Glomerular visceral epithelial cell (primary cell): ENCODE measurements at regions not wholly inside any gene's neighbourhood (a gene's known extent, or its start where the extent isn't known, plus 50 kb on each side); places are given as distances from the start of the nearest gene placed in this dataset.
A peak's percentile ranks its signal among the peaks of the same experiment; 100 is the strongest.

Experiments
- DNase-seq: peaks from one replicate; pipeline ENCODE4 v3.0.0-alpha.2; 2016; ENCODE audit errors: extremely low spot score

DNA sequence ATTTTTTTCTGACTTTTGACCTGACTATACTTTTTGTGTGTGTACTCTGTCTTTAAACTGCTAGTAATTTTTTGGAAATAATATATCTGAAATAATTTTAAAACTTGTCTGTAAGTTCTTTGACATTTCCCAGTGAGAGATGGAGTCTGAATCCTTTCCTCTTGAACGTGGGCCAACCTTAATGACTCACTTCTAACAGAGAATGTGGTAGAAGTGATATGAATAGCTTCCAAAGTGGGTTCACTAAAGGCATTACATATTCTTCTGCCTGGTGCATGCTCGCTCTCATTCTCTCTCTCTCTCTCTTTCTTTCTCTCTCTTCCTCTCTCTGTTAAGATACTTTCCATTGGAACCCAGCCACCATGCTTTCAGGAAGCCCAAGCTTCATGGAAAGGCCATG is 108.7 kb upstream of the FERMT1 start:
- no peak for DNase-seq

DNA sequence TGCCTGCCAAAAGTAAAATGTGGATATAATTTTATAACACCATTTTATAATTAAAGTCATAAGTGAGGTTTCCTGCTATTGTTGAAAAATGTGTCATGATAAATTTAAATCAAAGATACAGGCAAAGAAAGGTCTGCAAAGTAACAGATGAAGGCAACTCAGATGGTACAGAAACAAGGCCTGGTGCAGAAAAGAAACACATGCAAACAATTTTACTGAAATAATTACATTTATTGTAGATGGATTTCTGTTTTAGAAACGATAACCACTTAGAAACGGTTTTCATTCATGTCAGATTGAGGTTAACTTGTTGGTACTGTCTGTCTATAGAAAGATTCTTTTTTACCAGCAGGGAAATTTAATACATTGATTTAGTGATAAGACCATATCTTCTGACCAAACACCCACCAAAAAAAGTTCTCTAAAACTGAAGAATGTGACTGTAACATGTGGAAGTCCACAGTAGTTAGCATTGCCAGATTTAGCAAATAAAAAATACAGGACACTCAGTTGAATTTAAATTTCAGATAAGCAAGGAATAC is 105.5 kb upstream of the FERMT1 start:
- no peak for DNase-seq

DNA sequence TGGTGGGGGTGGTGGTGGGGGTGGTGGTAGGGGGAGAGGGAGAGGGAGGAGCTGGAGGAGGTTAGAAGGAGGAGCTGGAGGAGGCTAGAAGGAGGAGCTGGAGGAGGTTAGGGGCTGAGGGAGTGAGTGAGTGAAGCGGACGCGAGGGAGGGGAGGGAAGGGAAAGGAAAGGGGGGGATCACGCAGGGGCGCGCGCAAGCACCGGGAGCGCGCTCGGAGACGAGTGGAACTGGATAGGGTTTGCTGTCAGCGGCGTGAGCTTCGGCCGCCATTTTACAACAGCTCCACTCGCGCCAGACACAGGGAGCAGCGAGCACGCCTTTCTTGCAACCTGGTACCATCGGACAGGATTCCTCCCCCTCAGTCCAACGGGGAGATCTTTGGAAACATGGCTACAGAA is 90.5 kb upstream of the FERMT1 start:
- DNase-seq: no peak

DNA sequence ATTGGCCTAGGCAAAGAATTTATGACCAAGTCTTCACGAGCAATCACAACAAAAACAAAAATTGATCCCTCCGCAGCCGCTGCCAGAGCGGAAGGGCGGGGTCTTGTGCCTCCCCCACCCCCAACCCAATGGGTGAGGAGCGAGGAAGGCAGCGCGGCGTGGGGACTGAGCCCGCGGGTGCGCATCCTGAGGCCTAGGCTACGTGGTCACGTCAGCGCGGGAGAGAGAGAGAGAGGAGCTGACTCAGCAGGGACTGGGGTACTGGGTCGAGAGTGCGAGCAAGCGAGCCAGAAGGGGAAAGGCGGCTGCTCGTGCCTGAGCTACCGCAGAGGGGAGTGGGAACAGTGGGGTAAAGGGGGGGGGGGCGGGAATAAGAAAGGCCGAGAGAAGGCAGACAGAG is 90.1 kb upstream of the FERMT1 start:
- DNase-seq: no peak

DNA sequence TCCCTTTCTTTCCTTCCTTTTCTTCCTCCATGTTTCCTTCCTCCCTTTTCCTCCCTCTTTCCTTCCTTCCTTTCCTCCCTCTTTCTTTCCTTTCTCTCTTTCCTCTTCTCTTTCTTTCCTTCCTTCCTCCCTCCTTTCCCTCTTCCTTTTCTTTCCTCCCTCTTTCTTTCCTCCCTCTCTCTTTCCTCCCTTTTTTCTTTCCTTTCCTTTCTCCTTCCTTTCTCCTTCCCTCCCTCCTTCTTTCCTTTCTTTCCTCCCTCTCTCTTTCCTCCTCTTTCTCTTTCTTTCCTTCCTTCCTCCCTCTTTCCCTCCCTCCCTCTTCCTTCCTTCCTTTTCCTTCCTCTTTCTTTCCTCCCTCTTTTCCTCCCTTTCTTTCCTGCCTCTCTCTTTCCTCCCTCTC is 86.3 kb upstream of the FERMT1 start:
- DNase-seq: no peak

DNA sequence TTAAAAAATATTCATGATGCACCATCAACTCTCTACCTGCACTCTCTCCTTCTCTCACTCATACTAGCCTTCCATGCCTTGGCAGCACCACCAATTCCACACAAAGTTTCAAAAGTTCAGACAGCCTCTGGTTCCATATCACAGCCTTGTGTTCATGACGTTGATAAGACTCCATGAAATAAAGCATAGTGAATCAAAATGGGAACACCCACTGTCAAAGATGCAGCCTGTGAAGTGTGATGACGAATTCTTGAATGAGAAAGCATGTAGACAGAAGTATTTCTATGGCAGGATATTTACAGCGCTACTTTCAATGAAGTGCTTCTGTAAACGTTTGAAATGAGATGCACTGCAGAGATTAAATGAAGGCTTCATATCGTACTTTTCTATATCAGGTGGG is 77.3 kb upstream of the FERMT1 start:
- no peak for DNase-seq

DNA sequence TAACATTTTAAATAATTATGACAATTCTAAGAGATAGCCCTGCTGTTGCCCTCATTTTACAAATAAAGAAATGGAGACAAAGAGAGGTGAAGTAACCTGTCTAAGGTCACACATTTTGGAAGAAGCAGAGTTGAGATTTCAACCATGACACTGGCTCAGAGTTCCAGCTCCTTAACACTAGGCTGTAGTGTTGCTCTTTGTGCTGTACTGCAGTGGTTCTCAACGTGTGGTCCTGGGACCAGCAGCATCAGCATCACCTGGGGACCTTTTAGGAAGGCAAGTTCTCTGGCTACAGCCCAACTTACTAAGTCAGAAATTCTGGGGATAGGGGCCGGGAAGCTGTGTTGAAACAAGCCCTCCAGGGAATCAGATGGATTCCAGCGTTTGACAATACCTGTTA is 62.4 kb upstream of the FERMT1 start:
- DNase-seq: no peak

DNA sequence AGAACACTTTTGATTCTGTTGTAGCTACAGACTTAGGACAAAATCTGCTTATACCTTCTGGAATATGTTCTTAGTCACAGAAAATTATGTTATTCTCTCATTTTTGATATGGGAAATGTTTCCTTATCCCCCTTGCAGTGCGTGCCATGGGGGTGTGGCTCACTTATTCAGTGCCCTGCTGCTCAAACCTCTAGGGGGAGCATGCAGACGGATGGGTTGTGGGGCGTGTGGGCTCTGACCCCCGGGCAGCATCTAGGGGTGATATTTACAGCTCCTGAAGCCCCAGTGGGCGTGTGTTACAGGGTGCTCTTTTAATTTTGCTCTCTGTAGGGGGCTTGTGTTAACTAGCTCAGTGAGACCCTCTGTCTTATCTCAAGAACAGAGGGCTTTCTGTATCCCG is 61.3 kb upstream of the FERMT1 start:
- DNase-seq: no peak

DNA sequence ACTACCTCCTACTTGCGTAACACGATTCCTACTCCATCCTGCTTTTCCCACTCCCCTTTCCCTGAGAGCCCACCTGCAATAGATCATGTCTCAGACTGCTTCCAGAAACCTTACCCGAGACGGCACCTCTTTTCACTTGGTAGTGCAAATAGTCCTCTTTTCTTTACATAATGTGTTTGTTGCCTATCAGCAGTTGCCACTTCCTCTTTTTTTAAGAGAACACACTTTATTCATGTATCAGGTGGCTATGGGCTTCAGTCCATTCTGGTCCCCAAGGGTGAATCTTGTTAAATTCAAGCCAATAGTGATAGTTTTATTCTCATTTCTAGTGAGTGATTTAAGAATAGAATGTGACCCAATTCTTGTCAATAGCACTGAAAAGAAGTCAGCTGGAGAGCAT is 57.7 kb upstream of the FERMT1 start:
- DNase-seq: no peak

DNA sequence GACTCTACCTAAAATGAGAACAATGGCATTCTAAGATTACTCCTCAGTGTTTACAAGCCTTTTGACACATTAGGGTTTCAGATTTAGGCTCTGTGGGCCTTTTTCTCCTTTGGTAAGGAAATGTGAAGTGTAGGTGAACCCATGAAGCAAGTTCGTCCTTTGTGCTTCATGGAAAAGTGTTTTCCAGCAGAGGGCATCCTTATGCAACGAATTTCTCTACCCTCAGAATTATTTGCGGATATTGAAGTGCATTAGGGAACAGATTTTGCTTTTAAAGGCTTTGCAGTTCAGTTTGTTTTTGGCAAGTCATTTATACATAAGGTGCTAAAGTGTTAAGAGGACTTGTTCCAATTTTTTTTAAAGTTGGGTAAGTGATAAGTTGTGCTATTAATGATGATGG is 55.7 kb upstream of the FERMT1 start:
- DNase-seq: peak; percentile 7

DNA sequence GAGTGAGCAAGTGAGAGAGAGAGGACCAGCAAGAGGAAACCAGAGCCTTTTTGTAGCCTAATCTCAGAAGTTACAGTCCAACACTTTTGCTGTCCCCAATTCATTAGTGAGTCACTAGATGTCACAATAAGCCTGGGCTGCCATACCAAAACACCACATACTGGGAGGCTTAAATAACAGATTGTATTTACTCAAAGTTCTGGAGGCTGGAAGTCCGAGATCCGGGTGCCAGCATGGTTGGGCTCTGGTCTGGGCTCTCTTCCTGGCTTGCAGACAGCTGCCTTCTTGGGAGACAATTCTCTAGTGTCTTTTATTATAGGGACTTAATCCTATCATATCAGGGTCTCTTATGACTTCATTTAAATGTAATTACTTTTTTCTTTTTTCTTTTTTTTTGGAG is 50.7 kb upstream of the FERMT1 start:
- no peak for DNase-seq
